ENCODE measurements at regions not wholly inside any gene's neighbourhood (a gene's known extent, or its start where the extent isn't known, plus 50 kb on each side); places are given as distances from the start of the nearest gene placed in this dataset.

- DNase-seq: no peak
- TF ChIP-seq POLR2A (IDR thresholded peaks at IDR 0.05): no peak
- TF ChIP-seq CTCF (IDR thresholded peaks at IDR 0.05): no peak
- Histone ChIP-seq H3K4me3 (no peak overlapping the region), H3K36me3 (no peaks in the 10 kb centered on the region), H3K9me3 (no peaks in the 10 kb centered on the region), H3K27ac (no peak overlapping the region), H3K4me1 (peaks cover 0 to 6% (median 0%) of the 10 kb centered on the region in 12 donors), H3K27me3 (no peaks in the 10 kb centered on the region)
- 87 to 96% (median 92%) methylated on average over 1 of the region's 1 CpG for WGBS, 4 donors
- intact Hi-C loops (cut with DNase I): no loop called here
- no peak for ATAC-seq
Measured at GRCh38 chr2:186135686-186136085, 350.4 kb upstream of the ZC3H15 start.

DNA sequence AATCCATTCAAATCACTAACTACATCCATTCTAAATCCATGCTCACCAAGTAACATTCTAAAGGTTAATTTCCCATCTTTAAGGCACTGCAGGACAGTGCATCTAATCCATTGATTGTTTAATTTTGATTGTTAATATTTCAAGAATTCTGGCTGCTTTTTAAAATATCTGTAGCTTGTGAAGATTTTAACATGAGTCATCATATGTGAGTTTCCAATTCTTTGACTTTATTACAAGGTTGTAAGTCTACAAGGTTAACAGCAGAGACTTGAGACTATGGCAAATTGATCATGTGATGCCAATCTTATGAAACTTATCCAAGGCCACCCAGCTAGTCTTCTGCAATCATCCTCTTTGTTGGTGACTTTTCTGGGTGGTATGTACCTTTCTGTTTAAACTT, 349.2 kb upstream of the ZC3H15 start:
- H3K27me3 ChIP-seq: no peaks in the 10 kb centered on the region
- no peak overlapping the region for H3K27ac ChIP-seq
- no peak for TF ChIP-seq CTCF (IDR thresholded peaks at IDR 0.05)
- no peak for TF ChIP-seq POLR2A (IDR thresholded peaks at IDR 0.05)
- no peak for ATAC-seq
- intact Hi-C loops (cut with DNase I): no loop called here
- H3K9me3 ChIP-seq: no peaks in the 10 kb centered on the region
- H3K4me1 ChIP-seq: no peaks in the 10 kb centered on the region
- H3K36me3 ChIP-seq: no peaks in the 10 kb centered on the region
- DNase-seq: no peak
- no peak overlapping the region for H3K4me3 ChIP-seq

DNA sequence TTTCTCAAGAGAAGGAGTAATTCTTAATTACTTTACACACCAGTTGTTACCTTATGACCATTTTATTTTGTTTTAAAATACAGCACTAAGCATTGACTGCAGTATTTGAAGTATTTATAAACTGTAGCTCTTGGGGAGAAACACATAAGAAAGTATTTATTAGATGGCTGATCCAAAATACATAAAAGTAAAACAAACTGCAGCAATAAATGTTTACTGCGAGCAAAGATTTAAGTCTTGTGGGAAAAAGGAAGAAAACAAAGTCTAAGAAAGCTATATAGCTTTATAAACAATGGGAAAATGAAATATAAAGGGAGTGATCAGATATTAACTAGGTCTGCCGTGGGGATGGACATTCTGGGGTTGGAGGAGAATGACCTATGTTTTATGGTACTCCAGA, 347.2 kb upstream of the ZC3H15 start:
- Histone ChIP-seq H3K27me3 (no peaks in the 10 kb centered on the region), H3K36me3 (no peaks in the 10 kb centered on the region), H3K4me3 (no peak overlapping the region), H3K9me3 (no peaks in the 10 kb centered on the region), H3K27ac (no peak overlapping the region), H3K4me1 (no peaks in the 10 kb centered on the region)
- ATAC-seq (no peak), DNase-seq (no peak)
- intact Hi-C loops (cut with DNase I): no loop called here
- WGBS, 4 donors: 84 to 94% (median 91%) methylated on average over 2 of the region's 2 CpGs
- TF ChIP-seq POLR2A (IDR thresholded peaks at IDR 0.05) (no peak), CTCF (IDR thresholded peaks at IDR 0.05) (no peak)

DNA sequence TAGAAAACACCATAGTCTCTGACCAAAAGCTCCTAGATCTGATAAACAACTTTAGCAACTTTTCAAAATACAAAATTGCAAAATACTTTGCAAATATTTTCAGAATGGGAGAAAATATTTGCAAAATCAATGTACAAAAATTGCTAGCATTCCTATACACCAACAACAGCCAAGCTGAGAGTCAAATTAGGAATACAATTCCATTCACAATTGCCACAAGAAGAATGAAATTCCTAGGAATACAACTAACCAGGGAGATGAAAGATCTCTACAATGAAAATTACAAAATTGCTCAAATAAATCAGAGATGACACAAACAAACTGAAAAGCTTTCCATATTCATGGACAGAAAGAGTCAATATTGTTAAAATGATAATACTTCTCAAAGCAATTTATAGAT, 327.0 kb upstream of the ZC3H15 start:
- DNase-seq (no peak), ATAC-seq (no peak)
- H3K4me3 ChIP-seq: no peak overlapping the region
- peaks cover 0 to 38% (median 21%) of the 10 kb centered on the region in 12 donors for H3K9me3 ChIP-seq
- H3K27me3 ChIP-seq: no peaks in the 10 kb centered on the region
- H3K27ac ChIP-seq: no peak overlapping the region
- intact Hi-C loops (cut with DNase I): no loop called here
- TF ChIP-seq POLR2A (IDR thresholded peaks at IDR 0.05) (no peak), CTCF (IDR thresholded peaks at IDR 0.05) (no peak)
- H3K4me1 ChIP-seq: no peaks in the 10 kb centered on the region
- H3K36me3 ChIP-seq: no peaks in the 10 kb centered on the region
